ENCODE measurements at regions not wholly inside any gene's neighbourhood (a gene's known extent, or its start where the extent isn't known, plus 50 kb on each side); places are given as distances from the start of the nearest gene placed in this dataset.

GRCh38 chr16:64422259-64422658 is 699.6 kb downstream of the CDH11 start:
- no peaks in the 10 kb centered on the region for H3K9me3 ChIP-seq (ENCODE audit: control insufficient read depth, low read depth, low read length)
- H3K79me2 ChIP-seq (ENCODE audit: control insufficient read depth, insufficient read depth, low read length): no peaks in the 10 kb centered on the region
- H3K9ac ChIP-seq (ENCODE audit: control insufficient read depth, extremely low read depth, insufficient read depth, low read length): no peak overlapping the region
- dilution Hi-C loops (cut with MboI; ENCODE audit: extremely low pct_ligation_motif_present, low sequenced_read_pairs): no loop called here
- H3K4me3 ChIP-seq (ENCODE audit: control insufficient read depth in 2 of 3, extremely low read depth in 1 of 3, insufficient read depth in 2 of 3, low read depth in 1 of 3, low read length in 3 of 3): no peak overlapping the region
- H4K20me1 ChIP-seq (ENCODE audit: control insufficient read depth, extremely low read depth, insufficient read depth, low read length): no peaks in the 10 kb centered on the region
- FAIRE-seq (no peak), DNase-seq (ENCODE audit: low read depth, low spot score) (no peak)
- no peaks in the 10 kb centered on the region for H3K36me3 ChIP-seq (ENCODE audit: control insufficient read depth in 2 of 2, extremely low read depth in 1 of 2, insufficient read depth in 2 of 2, low read length in 2 of 2)
- TF ChIP-seq EZH2 (IDR thresholded peaks at IDR 0.05; ENCODE audit: low read length): no peak
- TF ChIP-seq CTCF (optimal IDR thresholded peaks at IDR 0.05 in 1 of 3, IDR thresholded peaks at IDR 0.05 in 1 of 3, conservative IDR thresholded peaks at IDR 0.05 in 1 of 3; ENCODE audit: extremely low read depth in 1 of 3, insufficient read depth in 2 of 3, low read length in 3 of 3): no peak
- H2AFZ ChIP-seq (ENCODE audit: control insufficient read depth, low read length): no peak overlapping the region
- H3K27ac ChIP-seq (ENCODE audit: control insufficient read depth, insufficient read depth, low read length): no peak overlapping the region
- H3K9me1 ChIP-seq (ENCODE audit: control insufficient read depth, extremely low read depth, insufficient read depth, low read length): no peaks in the 10 kb centered on the region
- no peaks in the 10 kb centered on the region for H3K27me3 ChIP-seq (ENCODE audit: control insufficient read depth, extremely low read depth, insufficient read depth, low read length)
- no peak overlapping the region for H3K4me2 ChIP-seq (ENCODE audit: control insufficient read depth, extremely low read depth, insufficient read depth, low read depth, low read length)
- H3K4me1 ChIP-seq (ENCODE audit: control insufficient read depth, extremely low read depth, insufficient read depth, low read length): no peaks in the 10 kb centered on the region

- FAIRE-seq (no peak), DNase-seq (ENCODE audit: low read depth, low spot score) (no peak)
- Histone ChIP-seq H3K4me1 (ENCODE audit: control insufficient read depth, extremely low read depth, insufficient read depth, low read length) (no peaks in the 10 kb centered on the region), H3K9me3 (ENCODE audit: control insufficient read depth, low read depth, low read length) (no peaks in the 10 kb centered on the region), H3K27me3 (ENCODE audit: control insufficient read depth, extremely low read depth, insufficient read depth, low read length) (no peaks in the 10 kb centered on the region), H3K9me1 (ENCODE audit: control insufficient read depth, extremely low read depth, insufficient read depth, low read length) (no peaks in the 10 kb centered on the region), H3K36me3 (ENCODE audit: control insufficient read depth in 2 of 2, extremely low read depth in 1 of 2, insufficient read depth in 2 of 2, low read length in 2 of 2) (no peaks in the 10 kb centered on the region), H2AFZ (ENCODE audit: control insufficient read depth, low read length) (no peak overlapping the region), H4K20me1 (ENCODE audit: control insufficient read depth, extremely low read depth, insufficient read depth, low read length) (no peaks in the 10 kb centered on the region), H3K4me3 (ENCODE audit: control insufficient read depth in 2 of 3, extremely low read depth in 1 of 3, insufficient read depth in 2 of 3, low read depth in 1 of 3, low read length in 3 of 3) (no peak overlapping the region), H3K4me2 (ENCODE audit: control insufficient read depth, extremely low read depth, insufficient read depth, low read depth, low read length) (no peak overlapping the region), H3K79me2 (ENCODE audit: control insufficient read depth, insufficient read depth, low read length) (no peaks in the 10 kb centered on the region), H3K27ac (ENCODE audit: control insufficient read depth, insufficient read depth, low read length) (no peak overlapping the region), H3K9ac (ENCODE audit: control insufficient read depth, extremely low read depth, insufficient read depth, low read length) (no peak overlapping the region)
- dilution Hi-C loops (cut with MboI; ENCODE audit: extremely low pct_ligation_motif_present, low sequenced_read_pairs): no loop called here
- TF ChIP-seq EZH2 (IDR thresholded peaks at IDR 0.05; ENCODE audit: low read length) (no peak), CTCF (optimal IDR thresholded peaks at IDR 0.05 in 1 of 3, IDR thresholded peaks at IDR 0.05 in 1 of 3, conservative IDR thresholded peaks at IDR 0.05 in 1 of 3; ENCODE audit: extremely low read depth in 1 of 3, insufficient read depth in 2 of 3, low read length in 3 of 3) (no peak)
These were observed 700.3 kb downstream of the CDH11 start for GRCh38 chr16:64421515-64421914.

All from keratinocyte (primary cell).